ENCODE measurements at regions not wholly inside any gene's neighbourhood (a gene's known extent, or its start where the extent isn't known, plus 50 kb on each side); places are given as distances from the start of the nearest gene placed in this dataset.

- Histone ChIP-seq H3K4me2 (ENCODE audit: low read length) (no peak overlapping the region), H3K9ac (ENCODE audit: low read length) (no peak overlapping the region), H3K9me3 (ENCODE audit: low read length) (no peaks in the 10 kb centered on the region), H3K79me2 (ENCODE audit: insufficient read depth, low read length) (no peaks in the 10 kb centered on the region), H3K27ac (ENCODE audit: low read depth, low read length, poor library complexity, severe bottlenecking) (no peak overlapping the region), H3K36me3 (ENCODE audit: insufficient read depth, low read length) (no peaks in the 10 kb centered on the region), H3K4me3 (ENCODE audit: low read depth, low read length, poor library complexity, severe bottlenecking) (no peak overlapping the region), H3K9me2 (ENCODE audit: low read depth, low read length) (no peaks in the 10 kb centered on the region), H3K4me1 (ENCODE audit: insufficient read depth, low read length, severe bottlenecking) (no peaks in the 10 kb centered on the region), H4K20me1 (ENCODE audit: insufficient read depth, low read length) (no peaks in the 10 kb centered on the region), H2AFZ (ENCODE audit: low read length) (no peak overlapping the region), H3F3A (ENCODE audit: insufficient read depth, low read length) (no peaks in the 10 kb centered on the region), H3K27me3 (ENCODE audit: insufficient read depth, low read length) (no peaks in the 10 kb centered on the region)
- no peak for TF ChIP-seq EZH2 (IDR thresholded peaks at IDR 0.05; ENCODE audit: borderline replicate concordance, low read length)
- TF ChIP-seq, protein P1, sequence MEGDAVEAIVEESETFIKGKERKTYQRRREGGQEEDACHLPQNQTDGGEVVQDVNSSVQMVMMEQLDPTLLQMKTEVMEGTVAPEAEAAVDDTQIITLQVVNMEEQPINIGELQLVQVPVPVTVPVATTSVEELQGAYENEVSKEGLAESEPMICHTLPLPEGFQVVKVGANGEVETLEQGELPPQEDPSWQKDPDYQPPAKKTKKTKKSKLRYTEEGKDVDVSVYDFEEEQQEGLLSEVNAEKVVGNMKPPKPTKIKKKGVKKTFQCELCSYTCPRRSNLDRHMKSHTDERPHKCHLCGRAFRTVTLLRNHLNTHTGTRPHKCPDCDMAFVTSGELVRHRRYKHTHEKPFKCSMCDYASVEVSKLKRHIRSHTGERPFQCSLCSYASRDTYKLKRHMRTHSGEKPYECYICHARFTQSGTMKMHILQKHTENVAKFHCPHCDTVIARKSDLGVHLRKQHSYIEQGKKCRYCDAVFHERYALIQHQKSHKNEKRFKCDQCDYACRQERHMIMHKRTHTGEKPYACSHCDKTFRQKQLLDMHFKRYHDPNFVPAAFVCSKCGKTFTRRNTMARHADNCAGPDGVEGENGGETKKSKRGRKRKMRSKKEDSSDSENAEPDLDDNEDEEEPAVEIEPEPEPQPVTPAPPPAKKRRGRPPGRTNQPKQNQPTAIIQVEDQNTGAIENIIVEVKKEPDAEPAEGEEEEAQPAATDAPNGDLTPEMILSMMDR (IDR thresholded peaks at IDR 0.05; ENCODE audit: low read length): no peak
Measured at GRCh38 chr9:109830545-109830944, 50.5 kb downstream of the PALM2AKAP2 start.

DNA sequence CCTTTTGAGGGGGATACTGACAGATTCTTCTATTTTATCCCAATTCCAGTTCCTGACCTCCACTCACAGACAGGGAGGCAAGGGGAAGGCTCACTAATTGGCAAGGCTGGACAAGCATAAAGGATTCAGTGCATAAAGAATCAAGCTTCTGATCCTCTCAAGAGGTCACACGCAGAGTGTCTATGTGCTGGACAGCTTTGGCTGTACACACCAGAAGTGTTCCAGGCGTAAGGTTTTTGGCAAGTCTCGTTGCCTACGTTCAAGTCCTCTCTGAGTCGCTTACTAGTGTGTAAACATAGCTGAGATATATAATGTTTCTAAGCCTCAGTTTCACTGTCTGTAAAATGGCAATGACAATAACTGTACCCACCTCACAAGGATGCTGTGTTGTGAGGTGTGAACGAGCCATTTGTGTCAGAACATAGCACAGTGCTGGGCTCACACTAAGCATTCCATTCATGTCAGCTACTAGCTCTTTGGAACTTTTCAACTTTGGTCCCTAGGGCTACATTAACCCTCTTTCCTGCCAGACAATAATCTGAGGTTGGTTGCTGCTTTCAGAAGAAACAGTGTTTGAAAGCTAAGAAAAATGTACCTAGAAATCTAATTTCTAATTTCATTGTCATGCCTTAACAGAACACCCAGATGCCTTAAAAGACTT is 52.1 kb downstream of the PALM2AKAP2 start:
- no peak for TF ChIP-seq EZH2 (IDR thresholded peaks at IDR 0.05; ENCODE audit: borderline replicate concordance, low read length)
- TF ChIP-seq, protein P1 (IDR thresholded peaks at IDR 0.05; ENCODE audit: low read length): no peak
- no peaks in the 10 kb centered on the region for H3K9me3 ChIP-seq (ENCODE audit: low read length)
- H3K79me2 ChIP-seq (ENCODE audit: insufficient read depth, low read length): no peaks in the 10 kb centered on the region
- H3K4me2 ChIP-seq (ENCODE audit: low read length): no peak overlapping the region
- no peaks in the 10 kb centered on the region for H3K36me3 ChIP-seq (ENCODE audit: insufficient read depth, low read length)
- H3K4me3 ChIP-seq (ENCODE audit: low read depth, low read length, poor library complexity, severe bottlenecking): no peak overlapping the region
- no peaks in the 10 kb centered on the region for H4K20me1 ChIP-seq (ENCODE audit: insufficient read depth, low read length)
- no peaks in the 10 kb centered on the region for H3K9me2 ChIP-seq (ENCODE audit: low read depth, low read length)
- H3K9ac ChIP-seq (ENCODE audit: low read length): no peak overlapping the region
- no peaks in the 10 kb centered on the region for H3K27me3 ChIP-seq (ENCODE audit: insufficient read depth, low read length)
- H3K27ac ChIP-seq (ENCODE audit: low read depth, low read length, poor library complexity, severe bottlenecking): no peak overlapping the region
- no peaks in the 10 kb centered on the region for H3F3A ChIP-seq (ENCODE audit: insufficient read depth, low read length)
- H2AFZ ChIP-seq (ENCODE audit: low read length): no peak overlapping the region
- no peaks in the 10 kb centered on the region for H3K4me1 ChIP-seq (ENCODE audit: insufficient read depth, low read length, severe bottlenecking)

DNA sequence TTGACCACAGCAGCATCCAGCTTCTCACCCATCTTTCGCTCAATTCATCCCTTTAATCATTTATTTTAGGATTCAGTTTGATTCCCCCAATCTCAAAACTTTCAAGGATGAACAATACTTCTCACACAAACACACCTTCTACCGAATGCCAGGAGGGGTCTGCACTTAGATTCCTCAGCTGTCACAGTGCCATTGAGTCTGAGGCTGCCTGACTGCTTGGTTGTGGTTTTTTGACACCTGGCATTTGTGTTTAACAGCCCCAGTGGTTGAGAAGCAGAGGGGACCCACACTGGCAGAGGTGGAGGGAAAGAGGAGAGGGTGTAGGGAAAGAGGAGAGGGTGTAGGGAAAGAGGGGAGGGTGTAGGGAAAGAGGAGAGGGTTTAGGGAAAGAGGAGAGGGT is 54.9 kb downstream of the PALM2AKAP2 start:
- TF ChIP-seq EZH2 (IDR thresholded peaks at IDR 0.05; ENCODE audit: borderline replicate concordance, low read length): no peak
- TF ChIP-seq, protein P1 (IDR thresholded peaks at IDR 0.05; ENCODE audit: low read length): no peak
- H3K36me3 ChIP-seq (ENCODE audit: insufficient read depth, low read length): no peaks in the 10 kb centered on the region
- no peaks in the 10 kb centered on the region for H3K9me3 ChIP-seq (ENCODE audit: low read length)
- H3K9ac ChIP-seq (ENCODE audit: low read length): no peak overlapping the region
- no peak overlapping the region for H3K4me3 ChIP-seq (ENCODE audit: low read depth, low read length, poor library complexity, severe bottlenecking)
- no peak overlapping the region for H3K4me2 ChIP-seq (ENCODE audit: low read length)
- no peak overlapping the region for H2AFZ ChIP-seq (ENCODE audit: low read length)
- no peaks in the 10 kb centered on the region for H3F3A ChIP-seq (ENCODE audit: insufficient read depth, low read length)
- H3K4me1 ChIP-seq (ENCODE audit: insufficient read depth, low read length, severe bottlenecking): no peaks in the 10 kb centered on the region
- H4K20me1 ChIP-seq (ENCODE audit: insufficient read depth, low read length): no peaks in the 10 kb centered on the region
- H3K79me2 ChIP-seq (ENCODE audit: insufficient read depth, low read length): no peaks in the 10 kb centered on the region
- H3K9me2 ChIP-seq (ENCODE audit: low read depth, low read length): no peaks in the 10 kb centered on the region
- no peak overlapping the region for H3K27ac ChIP-seq (ENCODE audit: low read depth, low read length, poor library complexity, severe bottlenecking)
- no peaks in the 10 kb centered on the region for H3K27me3 ChIP-seq (ENCODE audit: insufficient read depth, low read length)
